Vagina (tissue), 2 donors: ENCODE measurements at regions not wholly inside any gene's neighbourhood (a gene's known extent, or its start where the extent isn't known, plus 50 kb on each side); places are given as distances from the start of the nearest gene placed in this dataset.

Source experiments
- CTCF ChIP-seq, 3 experiments: fragments of 450-650 bp in 2 of 3; fragments of 200-600 bp in 1 of 3; sonication (generic) in 1 of 3; IDR thresholded peaks; one replicate each; pipeline ENCODE4 v1.5.1; 2017 to 2019; ENCODE audit warnings: antibody characterized with exemption in 3 of 3, mild to moderate bottlenecking in 2 of 3, moderate library complexity in 2 of 3
- POLR2A ChIP-seq, 2 donors: fragments of 450-650 bp; IDR thresholded peaks; one replicate each; pipeline ENCODE4 v1.6.1; 2017; ENCODE audit warnings: antibody characterized with exemption in 2 of 2, mild to moderate bottlenecking in 2 of 2, moderate library complexity in 2 of 2
- POLR2AphosphoS5 ChIP-seq, 2 donors: sonication (generic); formaldehyde crosslinking; IDR thresholded peaks; one replicate each; pipeline ENCODE4 v1.9.0; 2017; ENCODE audit warnings: antibody characterized with exemption in 2 of 2, mild to moderate bottlenecking in 2 of 2, low read depth in 1 of 2; ENCODE audit not compliant: insufficient read depth in 1 of 2

DNA sequence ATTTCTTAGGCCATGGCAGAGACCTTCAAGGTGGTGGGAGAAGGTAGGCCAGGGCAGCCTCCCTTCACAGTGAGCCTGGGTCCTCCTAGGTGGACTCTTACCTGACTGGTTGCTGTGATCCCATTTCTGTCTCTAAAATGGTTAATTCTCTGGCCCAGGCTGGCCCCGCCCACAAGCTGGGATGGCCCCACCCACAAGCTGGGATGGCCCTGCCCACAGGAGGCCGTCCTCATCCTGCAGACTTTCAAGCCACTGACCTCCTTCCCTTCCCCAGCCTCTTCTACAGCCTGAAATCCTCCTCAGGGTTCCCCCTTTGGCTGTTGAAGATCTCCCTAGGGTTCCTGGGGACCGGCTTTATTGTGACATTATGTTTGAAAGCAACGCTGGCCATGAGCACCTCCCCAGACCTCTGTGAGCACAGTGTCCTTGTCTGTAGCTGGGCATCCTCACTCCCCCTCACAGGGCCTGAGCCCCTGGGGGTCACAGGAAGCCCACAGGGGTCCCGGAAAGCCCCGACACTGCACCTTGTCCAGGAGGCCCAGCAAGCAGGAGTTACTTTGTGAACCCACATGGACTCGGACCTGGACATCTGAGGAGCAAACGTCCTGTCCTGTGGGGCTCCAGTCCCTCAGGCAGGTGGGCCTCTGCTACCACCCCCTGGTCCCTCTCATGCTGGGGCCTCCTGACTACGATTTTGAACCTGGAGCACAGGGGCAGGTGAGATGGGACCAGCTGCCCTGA lies 621.7 kb downstream of the MATN1 start:
- TF ChIP-seq CTCF (IDR thresholded peaks at IDR 0.05) (no peak), POLR2A (IDR thresholded peaks at IDR 0.05) (no peak), POLR2AphosphoS5 (IDR thresholded peaks at IDR 0.05; ENCODE audit: insufficient read depth in 1 of 2, low read depth in 1 of 2) (no peak)
